GM19351 (cell line): ENCODE measurements at regions not wholly inside any gene's neighbourhood (a gene's known extent, or its start where the extent isn't known, plus 50 kb on each side); places are given as distances from the start of the nearest gene placed in this dataset.

Experiments used
- ATAC-seq: cut with Tn5 transposase; IDR thresholded peaks from one replicate; pipeline ENCODE4 v1.9.1; 2021; ENCODE audit warnings: mild to moderate bottlenecking, moderate library complexity; ENCODE audit not compliant: unreplicated experiment

DNA sequence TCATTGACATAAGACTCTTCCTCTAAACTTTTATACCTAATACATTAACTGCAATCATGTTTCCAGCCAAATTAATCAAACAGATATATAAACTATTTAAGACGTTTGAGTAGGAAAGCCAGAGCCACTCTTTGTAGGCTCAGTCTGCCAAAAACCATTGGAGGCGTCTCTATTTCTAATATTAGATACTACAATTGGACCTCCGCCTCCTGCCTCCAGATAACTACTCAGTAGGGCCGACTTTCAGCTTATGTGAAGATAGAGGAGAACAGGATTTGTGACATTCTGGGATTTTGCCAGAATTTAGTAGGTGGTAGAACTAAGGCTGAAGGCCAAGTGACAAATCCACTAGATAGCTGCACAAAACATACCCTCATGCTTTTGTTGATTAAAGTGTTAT, 463.0 kb downstream of the CETN3 start:
- no peak for ATAC-seq

GRCh38 chr5:89942171-89942570, 467.4 kb downstream of the CETN3 start:
- ATAC-seq, result no peak

DNA sequence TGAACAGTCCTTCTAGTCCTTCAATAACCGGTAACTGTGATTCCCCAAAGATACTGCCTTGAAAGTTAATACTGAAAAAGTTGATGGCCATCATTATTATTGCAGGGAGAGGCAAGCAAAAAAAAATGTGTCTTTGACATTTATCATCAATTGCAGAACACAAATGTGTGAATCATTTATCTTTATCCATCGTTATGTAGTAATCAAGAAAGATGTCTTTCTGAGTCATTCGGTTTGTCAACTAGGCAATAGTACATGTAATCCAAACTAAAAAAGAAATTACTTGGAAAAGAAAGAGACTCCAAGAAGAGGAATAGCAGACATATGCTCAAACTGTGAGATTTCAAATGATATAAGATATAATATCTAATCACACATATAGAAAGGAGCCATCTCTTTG, 473.0 kb downstream of the CETN3 start:
- ATAC-seq, result no peak

DNA sequence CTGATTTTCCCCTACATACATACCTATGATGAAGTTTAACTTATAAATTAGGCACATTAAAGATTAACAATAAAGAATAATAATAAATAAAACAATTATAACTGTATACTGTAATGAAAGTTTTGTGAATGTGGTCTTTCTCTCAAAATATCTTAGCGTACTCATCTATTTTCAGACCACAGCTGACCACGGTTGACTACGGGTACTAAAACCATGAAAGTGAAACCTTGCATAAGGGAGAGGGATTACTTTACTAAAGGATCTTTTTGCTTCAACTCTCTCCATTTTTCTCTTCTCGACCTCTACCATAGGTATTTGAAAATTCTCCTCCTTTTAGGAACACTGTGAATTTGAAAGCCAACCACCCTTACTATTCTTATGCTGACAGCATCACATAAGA, 475.5 kb downstream of the CETN3 start:
- peak; percentile 38 for ATAC-seq

DNA sequence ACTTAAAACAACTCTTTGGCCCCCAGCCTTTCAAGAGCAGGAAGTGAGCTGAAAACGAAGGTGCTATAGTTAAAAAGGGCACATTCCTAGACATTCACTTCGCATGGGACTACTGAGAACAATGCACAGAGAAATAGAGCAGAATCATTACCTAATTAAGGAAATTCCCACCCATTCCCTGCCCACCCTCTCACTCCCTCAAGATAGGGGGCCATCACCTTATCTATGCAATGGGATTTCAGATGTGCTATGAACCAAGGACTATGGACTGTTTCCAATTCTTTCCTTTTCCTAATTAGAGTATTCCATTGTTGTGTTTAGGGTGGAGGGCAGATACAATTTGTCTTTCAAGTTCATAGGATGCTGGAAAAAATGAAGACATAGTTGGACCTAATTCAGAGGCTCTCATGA, 476.8 kb downstream of the CETN3 start:
- no peak for ATAC-seq

DNA sequence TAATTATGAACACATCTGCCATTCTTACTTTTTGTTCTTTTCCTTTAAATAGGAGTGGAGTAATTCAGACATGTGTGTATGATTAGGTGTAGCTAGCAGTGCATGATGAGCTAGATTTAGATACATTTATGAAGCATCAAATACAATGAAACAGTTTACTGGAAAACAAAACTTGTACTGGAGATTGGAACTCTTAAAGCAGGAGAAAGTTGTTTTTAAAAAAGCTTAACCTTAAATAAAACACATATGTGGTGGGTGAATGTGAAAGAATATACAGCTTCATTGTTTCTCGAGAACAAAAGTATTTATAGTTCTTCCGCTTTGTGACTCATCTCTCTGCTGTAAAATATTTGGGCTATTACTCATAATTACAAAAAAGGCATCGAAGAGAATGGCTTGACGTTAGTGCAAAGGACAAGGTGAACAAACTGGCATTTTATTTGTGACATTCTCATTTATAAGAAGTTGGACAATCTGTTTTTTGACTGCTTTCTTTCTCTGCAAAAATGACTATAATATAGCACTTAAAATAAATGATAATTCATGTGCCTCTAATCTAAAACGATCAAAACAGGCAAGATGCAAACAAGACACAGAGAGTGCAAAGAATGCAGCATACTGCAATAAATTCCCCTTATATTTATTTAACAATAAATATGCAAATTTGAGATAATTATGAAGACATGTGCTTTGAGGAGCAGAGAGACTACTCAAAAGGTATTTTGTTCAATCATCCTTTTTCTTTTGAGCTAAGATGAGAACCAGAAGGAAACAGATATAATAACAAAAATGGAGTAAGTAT, 478.8 kb downstream of the CETN3 start:
- peak; percentile 89 for ATAC-seq

DNA sequence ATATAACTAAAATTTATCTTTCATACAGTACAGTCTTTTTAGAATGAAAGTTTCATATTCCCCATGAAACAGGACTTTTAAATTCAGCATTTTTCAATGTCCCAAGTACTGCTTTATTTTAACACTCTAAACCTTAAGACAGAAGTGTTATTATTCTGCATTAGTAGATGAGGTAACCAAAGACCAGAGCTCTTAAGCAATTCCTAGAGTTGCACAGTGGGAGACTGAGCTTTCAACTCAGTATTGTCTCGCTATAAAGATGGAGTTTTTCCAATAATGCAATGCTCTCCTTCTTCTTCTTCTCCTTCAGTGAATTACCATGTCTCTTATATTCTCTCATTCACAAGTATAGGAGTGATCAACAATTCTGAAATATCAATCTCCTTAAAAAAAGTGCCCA, 479.7 kb downstream of the CETN3 start:
- no peak for ATAC-seq

GRCh38 chr5:89929173-89929572, 480.4 kb downstream of the CETN3 start:
- ATAC-seq, result no peak

DNA sequence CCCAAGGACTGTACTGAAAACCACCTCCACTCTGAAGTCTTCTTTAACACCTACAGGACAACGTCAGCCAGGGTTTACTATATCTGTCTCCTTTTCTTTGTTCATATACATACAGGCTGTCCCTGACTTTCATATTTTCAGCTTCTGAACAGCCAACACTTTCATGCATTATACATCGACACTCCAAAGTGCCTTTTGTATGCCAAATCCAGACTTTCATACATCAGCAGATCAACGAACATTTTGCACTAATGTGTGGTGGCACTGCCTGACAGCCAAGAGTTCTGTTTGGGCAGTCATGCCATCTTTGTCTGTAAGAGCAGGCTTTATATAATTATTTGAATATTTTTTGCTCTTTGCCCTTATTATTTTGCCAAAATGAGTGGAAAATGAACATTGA, 487.4 kb downstream of the CETN3 start:
- ATAC-seq, result no peak

DNA sequence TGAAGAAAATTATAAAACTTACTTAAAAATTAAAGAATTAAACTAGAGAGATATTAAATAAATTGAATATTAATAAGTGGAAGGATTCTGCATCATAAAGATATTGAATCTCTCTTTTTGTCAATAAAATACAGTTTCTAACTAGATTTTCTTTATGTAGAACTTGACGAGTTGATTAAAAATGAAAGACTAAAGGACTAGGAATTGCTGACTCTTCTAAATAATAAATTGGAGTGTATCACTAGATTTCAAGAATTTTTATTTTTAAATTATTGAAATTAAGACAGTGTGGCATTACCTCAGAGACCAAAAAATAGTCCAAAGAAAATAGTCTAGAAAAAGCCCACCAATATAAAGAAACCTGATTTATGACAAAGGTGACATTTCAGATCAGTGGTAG, 492.4 kb downstream of the CETN3 start:
- ATAC-seq, result no peak

DNA sequence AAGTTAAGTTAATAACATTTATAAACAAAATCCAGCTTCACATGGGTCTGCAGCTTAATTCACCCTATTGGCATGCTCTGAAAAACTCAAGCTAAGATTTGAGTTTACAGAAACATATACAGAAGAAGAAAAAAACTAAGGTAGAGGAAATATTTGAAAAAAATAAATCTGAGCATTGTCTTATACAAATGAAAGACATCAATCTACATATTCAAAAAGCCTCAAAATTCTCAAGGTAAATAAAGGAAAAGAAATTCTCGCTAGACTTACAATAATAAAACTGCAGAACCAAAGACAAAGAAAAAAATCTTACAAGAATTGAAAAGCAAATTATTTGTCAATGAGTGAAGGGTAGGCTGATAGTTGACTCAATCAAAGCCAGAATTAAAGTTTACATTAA, 493.4 kb downstream of the CETN3 start:
- ATAC-seq, result no peak

GRCh38 chr5:89908876-89909275, 500.7 kb downstream of the CETN3 start:
- no peak for ATAC-seq

GRCh38 chr5:89904442-89904841, 505.1 kb downstream of the CETN3 start:
- ATAC-seq, result no peak

GRCh38 chr5:89901983-89902382, 507.6 kb downstream of the CETN3 start:
- no peak for ATAC-seq

GRCh38 chr5:89901346-89901745, 508.2 kb downstream of the CETN3 start:
- no peak for ATAC-seq

- no peak for ATAC-seq
These were observed 509.2 kb downstream of the CETN3 start for GRCh38 chr5:89900346-89900745.

DNA sequence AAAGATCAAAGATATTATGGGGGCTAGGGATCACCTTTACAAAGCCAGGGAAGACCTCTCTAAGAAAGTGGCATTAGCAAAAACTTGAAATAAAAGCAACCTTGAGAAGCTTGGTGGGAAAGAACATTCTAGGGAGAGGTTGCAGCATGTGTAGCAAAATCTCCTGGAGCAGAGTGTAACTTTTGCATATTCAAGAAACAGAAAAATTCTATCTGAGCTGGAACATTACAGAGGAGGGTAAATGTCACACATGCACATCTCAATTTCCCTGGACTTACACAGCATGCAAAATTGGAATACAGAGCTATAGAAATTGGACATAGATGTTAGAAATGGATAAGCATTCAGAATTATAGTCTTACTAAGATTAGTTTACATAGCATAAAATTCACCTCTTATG, 510.0 kb downstream of the CETN3 start:
- ATAC-seq, result no peak

GRCh38 chr5:89893546-89893945, 516.0 kb downstream of the CETN3 start:
- no peak for ATAC-seq

DNA sequence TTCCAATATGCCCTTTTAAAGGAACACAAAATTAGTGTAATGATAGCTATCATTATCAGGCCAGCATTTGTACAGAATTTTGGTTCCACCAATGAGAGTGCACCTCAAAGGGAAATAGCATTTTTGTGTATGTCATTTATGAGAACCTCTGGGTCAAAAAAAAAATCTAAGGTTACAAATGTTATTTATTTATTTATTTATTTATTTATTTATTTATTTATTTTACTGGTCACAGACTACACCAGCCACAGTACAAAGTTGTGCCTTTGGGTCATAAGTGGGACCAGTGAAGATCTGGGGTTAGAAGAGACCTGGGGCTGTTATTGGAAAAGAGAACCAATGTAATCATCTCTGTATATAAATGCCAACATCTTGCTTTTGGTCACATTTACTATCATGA, 523.9 kb downstream of the CETN3 start:
- ATAC-seq, result no peak

GRCh38 chr5:89883967-89884366, 525.6 kb downstream of the CETN3 start:
- ATAC-seq, result no peak

DNA sequence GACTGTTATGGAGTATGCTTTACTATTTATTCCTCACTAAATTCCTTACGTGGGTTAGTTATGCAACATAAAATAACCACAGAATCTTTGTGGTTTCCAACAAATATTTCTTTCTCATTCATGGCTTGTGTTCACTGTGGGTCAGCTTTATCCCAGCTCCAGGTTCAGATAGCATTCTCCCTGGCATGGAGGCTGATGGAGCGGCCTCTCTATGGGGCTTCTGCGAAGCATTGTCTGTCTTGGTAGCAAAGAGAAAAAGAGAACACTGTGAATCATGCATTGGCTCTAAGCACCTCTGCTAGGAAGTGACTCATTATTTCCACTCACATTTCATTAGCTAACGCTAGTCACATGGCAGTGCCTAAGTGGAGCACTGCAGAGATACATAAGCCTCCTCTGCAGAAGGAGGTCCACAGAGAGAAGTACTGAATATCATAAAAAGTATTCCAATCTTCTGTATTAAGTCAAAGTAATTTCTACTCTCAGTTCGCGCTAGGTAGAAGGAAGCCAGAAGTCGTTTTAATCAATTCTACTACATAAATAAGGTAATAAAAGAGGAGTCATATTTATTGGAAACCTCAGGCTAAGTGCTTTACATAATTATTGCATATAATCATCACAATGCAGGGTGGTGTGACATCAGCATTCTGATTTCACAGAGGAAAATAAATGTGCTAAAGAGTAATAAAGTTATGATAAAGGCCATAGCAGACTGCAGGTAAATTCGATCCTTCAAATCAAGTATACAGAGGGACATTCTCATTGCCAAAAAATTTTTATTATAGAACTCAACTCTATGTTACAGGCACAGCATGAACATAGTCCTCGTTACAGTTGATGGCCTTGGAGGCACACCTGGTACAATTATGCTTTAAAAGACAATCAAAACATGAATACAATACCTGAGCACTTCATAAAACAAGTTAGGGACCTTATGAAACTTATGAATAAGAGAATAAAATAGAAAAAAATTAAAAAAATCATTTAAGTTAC, 531.1 kb downstream of the CETN3 start:
- ATAC-seq, result no peak

- no peak for ATAC-seq
These were observed 537.6 kb downstream of the CETN3 start for GRCh38 chr5:89871906-89872305.
